Kidney capillary endothelial cell (primary cell): ENCODE measurements at regions not wholly inside any gene's neighbourhood (a gene's known extent, or its start where the extent isn't known, plus 50 kb on each side); places are given as distances from the start of the nearest gene placed in this dataset.
"Not testable (repeated sequence)": the region's sequence is repeated elsewhere in the genome, so short reads cannot be mapped to it uniquely, and the experiment has no call there.

ENCODE experiments used
- DNase-seq: peaks from one replicate; pipeline ENCODE4 v3.0.0-alpha.2; 2018; ENCODE audit warnings: low spot score

GRCh38 chr6:122859676-122860075, 70.6 kb downstream of the SMPDL3A start:
- DNase-seq, result no peak

GRCh38 chr6:122861594-122861993, 72.5 kb downstream of the SMPDL3A start:
- no peak for DNase-seq

- DNase-seq, result no peak
Observed at GRCh38 chr6:122868137-122868536, 79.1 kb downstream of the SMPDL3A start.

- peak; percentile 40 for DNase-seq
Observed at GRCh38 chr6:122869437-122870024, 80.5 kb downstream of the SMPDL3A start.

- no peak for DNase-seq
Observed at GRCh38 chr6:122871079-122871478, 82.0 kb downstream of the SMPDL3A start.

GRCh38 chr6:122872311-122872710, 83.3 kb downstream of the SMPDL3A start:
- no peak for DNase-seq

- no peak for DNase-seq
Observed at GRCh38 chr6:122877302-122877701, 88.2 kb downstream of the SMPDL3A start.

GRCh38 chr6:122878796-122879195, 89.7 kb downstream of the SMPDL3A start:
- no peak for DNase-seq

- DNase-seq, result no peak
Observed at GRCh38 chr6:122886481-122886880, 97.4 kb downstream of the SMPDL3A start.

GRCh38 chr6:122887941-122888340, 98.9 kb downstream of the SMPDL3A start:
- no peak for DNase-seq

GRCh38 chr6:122888680-122889079, 99.6 kb downstream of the SMPDL3A start:
- not testable (repeated sequence) for DNase-seq

- no peak for DNase-seq
Observed at GRCh38 chr6:122890250-122890649, 101.2 kb downstream of the SMPDL3A start.

- no peak for DNase-seq
Observed at GRCh38 chr6:122894791-122895190, 101.2 kb upstream of the CLVS2 start.

GRCh38 chr6:122902326-122902725, 93.7 kb upstream of the CLVS2 start:
- DNase-seq, result no peak

- DNase-seq, result no peak
Observed at GRCh38 chr6:122903266-122903915, 92.6 kb upstream of the CLVS2 start.

- DNase-seq, result no peak
Observed at GRCh38 chr6:122904166-122904565, 91.9 kb upstream of the CLVS2 start.

GRCh38 chr6:122913558-122913957, 82.5 kb upstream of the CLVS2 start:
- DNase-seq, result no peak

GRCh38 chr6:122918714-122919113, 77.3 kb upstream of the CLVS2 start:
- no peak for DNase-seq

GRCh38 chr6:122930252-122931180, 65.5 kb upstream of the CLVS2 start:
- no peak for DNase-seq

- no peak for DNase-seq
Observed at GRCh38 chr6:122931916-122932315, 64.1 kb upstream of the CLVS2 start.

- not testable (repeated sequence) for DNase-seq
Observed at GRCh38 chr6:122944936-122945335, 51.1 kb upstream of the CLVS2 start.
